Vagina (tissue), 2 donors: ENCODE measurements at regions not wholly inside any gene's neighbourhood (a gene's known extent, or its start where the extent isn't known, plus 50 kb on each side); places are given as distances from the start of the nearest gene placed in this dataset.

ENCODE experiments used
- POLR2A ChIP-seq, 2 donors: fragments of 450-650 bp; IDR thresholded peaks; one replicate each; pipeline ENCODE4 v1.6.1; 2017; ENCODE audit warnings: antibody characterized with exemption in 2 of 2, mild to moderate bottlenecking in 2 of 2, moderate library complexity in 2 of 2
- POLR2AphosphoS5 ChIP-seq, 2 donors: sonication (generic); formaldehyde crosslinking; IDR thresholded peaks; one replicate each; pipeline ENCODE4 v1.9.0; 2017; ENCODE audit warnings: antibody characterized with exemption in 2 of 2, mild to moderate bottlenecking in 2 of 2, low read depth in 1 of 2; ENCODE audit not compliant: insufficient read depth in 1 of 2
- TF ChIP-seq, protein P1 (sequence below), 3 experiments: fragments of 450-650 bp in 2 of 3; fragments of 200-600 bp in 1 of 3; sonication (generic) in 1 of 3; IDR thresholded peaks; one replicate each; pipeline ENCODE4 v1.5.1; 2017 to 2019; ENCODE audit warnings: antibody characterized with exemption in 3 of 3, mild to moderate bottlenecking in 2 of 3, moderate library complexity in 2 of 3

DNA sequence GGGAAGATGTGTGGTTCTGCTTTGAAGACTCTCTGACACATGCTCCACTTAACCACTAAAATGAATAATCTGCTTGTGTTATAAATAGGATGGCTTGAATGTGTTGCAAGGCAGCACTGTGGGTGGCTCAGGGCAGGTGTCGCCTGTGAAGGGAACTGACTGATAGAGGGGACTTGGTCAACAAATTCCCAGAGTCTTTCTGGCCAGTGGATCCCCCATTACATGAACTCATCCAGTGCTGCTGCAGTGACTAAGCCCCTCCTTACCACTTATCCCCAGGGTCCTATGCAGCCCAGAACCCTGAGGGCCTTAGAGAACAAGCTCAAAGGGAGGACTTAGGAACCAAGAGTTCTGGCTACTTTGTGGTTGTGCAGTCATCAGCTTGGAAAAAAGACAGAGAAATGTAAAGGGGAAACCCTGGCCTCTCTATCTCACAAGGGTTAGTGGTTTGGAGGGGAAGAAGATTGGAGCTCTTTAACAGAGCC lies 226.2 kb upstream of the TNP1 start:
- TF ChIP-seq, protein P1, sequence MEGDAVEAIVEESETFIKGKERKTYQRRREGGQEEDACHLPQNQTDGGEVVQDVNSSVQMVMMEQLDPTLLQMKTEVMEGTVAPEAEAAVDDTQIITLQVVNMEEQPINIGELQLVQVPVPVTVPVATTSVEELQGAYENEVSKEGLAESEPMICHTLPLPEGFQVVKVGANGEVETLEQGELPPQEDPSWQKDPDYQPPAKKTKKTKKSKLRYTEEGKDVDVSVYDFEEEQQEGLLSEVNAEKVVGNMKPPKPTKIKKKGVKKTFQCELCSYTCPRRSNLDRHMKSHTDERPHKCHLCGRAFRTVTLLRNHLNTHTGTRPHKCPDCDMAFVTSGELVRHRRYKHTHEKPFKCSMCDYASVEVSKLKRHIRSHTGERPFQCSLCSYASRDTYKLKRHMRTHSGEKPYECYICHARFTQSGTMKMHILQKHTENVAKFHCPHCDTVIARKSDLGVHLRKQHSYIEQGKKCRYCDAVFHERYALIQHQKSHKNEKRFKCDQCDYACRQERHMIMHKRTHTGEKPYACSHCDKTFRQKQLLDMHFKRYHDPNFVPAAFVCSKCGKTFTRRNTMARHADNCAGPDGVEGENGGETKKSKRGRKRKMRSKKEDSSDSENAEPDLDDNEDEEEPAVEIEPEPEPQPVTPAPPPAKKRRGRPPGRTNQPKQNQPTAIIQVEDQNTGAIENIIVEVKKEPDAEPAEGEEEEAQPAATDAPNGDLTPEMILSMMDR (IDR thresholded peaks at IDR 0.05): no peak
- TF ChIP-seq POLR2AphosphoS5 (IDR thresholded peaks at IDR 0.05; ENCODE audit: insufficient read depth in 1 of 2, low read depth in 1 of 2) (no peak), POLR2A (IDR thresholded peaks at IDR 0.05) (no peak)
